ENCODE measurements at regions not wholly inside any gene's neighbourhood (a gene's known extent, or its start where the extent isn't known, plus 50 kb on each side); places are given as distances from the start of the nearest gene placed in this dataset.

GRCh38 chr13:48888613-48889012 lies 87.1 kb upstream of the FNDC3A start:
- no CpG with 5 or more reads among the region's 5 CpGs for WGBS (ENCODE audit: extremely low coverage, insufficient coverage, insufficient read length)
- DNase-seq: no peak
- H3K4me1 ChIP-seq (ENCODE audit: control insufficient read depth in 1 of 2, insufficient read depth in 2 of 2, low read length in 2 of 2): peaks cover 3 to 4% of the 10 kb centered on the region in 2 experiments
- no peak overlapping the region for H3K27ac ChIP-seq (ENCODE audit: low read depth, low read length)
- H2BK120ac ChIP-seq (ENCODE audit: insufficient read depth, low read length, poor library complexity): no peak overlapping the region
- H4K8ac ChIP-seq (ENCODE audit: low read depth, low read length): no peak overlapping the region
- H4K12ac ChIP-seq (ENCODE audit: low read depth, low read length): no peak overlapping the region
- H2BK12ac ChIP-seq (ENCODE audit: low read length): peak overlapping the region; percentile 61
- no peak overlapping the region for H2BK5ac ChIP-seq (ENCODE audit: low read depth, low read length, poor library complexity)
- H4K91ac ChIP-seq (ENCODE audit: low read depth, low read length): no peak overlapping the region
- H3K79me2 ChIP-seq (ENCODE audit: control insufficient read depth, insufficient read depth, low read length, poor library complexity): peaks cover 3% of the 10 kb centered on the region
- no peak overlapping the region for H3K4me2 ChIP-seq (ENCODE audit: low read length)
- no peaks in the 10 kb centered on the region for H3K9me3 ChIP-seq (ENCODE audit: insufficient read depth, low read depth, low read length)
- H3K14ac ChIP-seq (ENCODE audit: low read length): no peak overlapping the region
- H3K18ac ChIP-seq (ENCODE audit: low read length): no peak overlapping the region
- H3K79me1 ChIP-seq (ENCODE audit: low read length): peaks cover 9% of the 10 kb centered on the region
- no peak overlapping the region for H3K9ac ChIP-seq (ENCODE audit: low read length)
- H3K4ac ChIP-seq (ENCODE audit: low read depth, low read length): no peak overlapping the region
- no peak overlapping the region for H3K4me3 ChIP-seq (ENCODE audit: low read depth, low read length)
- H3K36me3 ChIP-seq (ENCODE audit: control insufficient read depth in 1 of 2, insufficient read depth in 2 of 2, low read length in 2 of 2): no peaks in the 10 kb centered on the region
- H3K27me3 ChIP-seq (ENCODE audit: insufficient read depth, low read length): no peaks in the 10 kb centered on the region
- no peak overlapping the region for H2AFZ ChIP-seq (ENCODE audit: insufficient read depth, low read length, poor library complexity)
- H2AK5ac ChIP-seq (ENCODE audit: low read length): peak overlapping the region; percentile 88
- H3K23ac ChIP-seq (ENCODE audit: low read length): no peak overlapping the region

DNA sequence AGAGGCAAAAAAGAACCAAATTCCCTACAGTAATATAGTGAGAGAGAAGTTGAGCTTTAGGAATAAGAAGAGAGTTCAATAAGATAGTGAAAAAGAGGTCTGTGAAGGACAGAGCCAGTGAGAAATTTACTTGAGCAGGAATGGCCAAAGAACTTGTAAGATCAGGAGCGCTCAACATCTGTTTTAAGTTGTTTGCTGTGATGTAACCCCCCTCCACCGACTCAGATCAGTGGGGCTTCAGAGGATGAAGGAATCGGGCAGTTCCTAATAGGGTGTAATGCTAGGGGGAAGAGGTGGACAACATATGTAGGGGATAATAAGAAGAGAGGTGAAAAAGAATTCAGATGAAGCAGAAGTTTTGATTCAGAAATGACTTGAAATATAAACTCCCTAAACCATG lies 85.3 kb upstream of the FNDC3A start:
- peak overlapping the region; percentile 10 for H2BK120ac ChIP-seq (ENCODE audit: insufficient read depth, low read length, poor library complexity)
- peaks cover 13% of the 10 kb centered on the region for H3K79me1 ChIP-seq (ENCODE audit: low read length)
- no peaks in the 10 kb centered on the region for H3K27me3 ChIP-seq (ENCODE audit: insufficient read depth, low read length)
- no peak overlapping the region for H3K9ac ChIP-seq (ENCODE audit: low read length)
- H3K79me2 ChIP-seq (ENCODE audit: control insufficient read depth, insufficient read depth, low read length, poor library complexity): peaks cover 3% of the 10 kb centered on the region
- no peak overlapping the region for H3K18ac ChIP-seq (ENCODE audit: low read length)
- H3K4me1 ChIP-seq (ENCODE audit: control insufficient read depth in 1 of 2, insufficient read depth in 2 of 2, low read length in 2 of 2): peaks cover 3 to 4% of the 10 kb centered on the region in 2 experiments
- DNase-seq: no peak
- H3K4ac ChIP-seq (ENCODE audit: low read depth, low read length): no peak overlapping the region
- no peaks in the 10 kb centered on the region for H3K36me3 ChIP-seq (ENCODE audit: control insufficient read depth in 1 of 2, insufficient read depth in 2 of 2, low read length in 2 of 2)
- H3K14ac ChIP-seq (ENCODE audit: low read length): no peak overlapping the region
- H4K8ac ChIP-seq (ENCODE audit: low read depth, low read length): no peak overlapping the region
- no peak overlapping the region for H2AFZ ChIP-seq (ENCODE audit: insufficient read depth, low read length, poor library complexity)
- no peak overlapping the region for H3K27ac ChIP-seq (ENCODE audit: low read depth, low read length)
- H2AK5ac ChIP-seq (ENCODE audit: low read length): no peak overlapping the region
- H3K9me3 ChIP-seq (ENCODE audit: insufficient read depth, low read depth, low read length): no peaks in the 10 kb centered on the region
- no CpG with 5 or more reads among the region's 3 CpGs for WGBS (ENCODE audit: extremely low coverage, insufficient coverage, insufficient read length)
- no peak overlapping the region for H4K91ac ChIP-seq (ENCODE audit: low read depth, low read length)
- H3K23ac ChIP-seq (ENCODE audit: low read length): no peak overlapping the region
- no peak overlapping the region for H4K12ac ChIP-seq (ENCODE audit: low read depth, low read length)
- no peak overlapping the region for H3K4me2 ChIP-seq (ENCODE audit: low read length)
- H3K4me3 ChIP-seq (ENCODE audit: low read depth, low read length): no peak overlapping the region
- peak overlapping the region; percentile 22 for H2BK5ac ChIP-seq (ENCODE audit: low read depth, low read length, poor library complexity)
- H2BK12ac ChIP-seq (ENCODE audit: low read length): no peak overlapping the region

GRCh38 chr13:48891586-48891985 lies 84.1 kb upstream of the FNDC3A start:
- no peaks in the 10 kb centered on the region for H3K9me3 ChIP-seq (ENCODE audit: insufficient read depth, low read depth, low read length)
- no peak overlapping the region for H3K23ac ChIP-seq (ENCODE audit: low read length)
- H3K79me1 ChIP-seq (ENCODE audit: low read length): peaks cover 13% of the 10 kb centered on the region
- H3K4me1 ChIP-seq (ENCODE audit: control insufficient read depth in 1 of 2, insufficient read depth in 2 of 2, low read length in 2 of 2): peaks cover 3 to 4% of the 10 kb centered on the region in 2 experiments
- H3K18ac ChIP-seq (ENCODE audit: low read length): no peak overlapping the region
- H4K91ac ChIP-seq (ENCODE audit: low read depth, low read length): no peak overlapping the region
- no peak overlapping the region for H3K4me2 ChIP-seq (ENCODE audit: low read length)
- H3K36me3 ChIP-seq (ENCODE audit: control insufficient read depth in 1 of 2, insufficient read depth in 2 of 2, low read length in 2 of 2): no peaks in the 10 kb centered on the region
- WGBS (ENCODE audit: extremely low coverage, insufficient coverage, insufficient read length): no CpG with 5 or more reads among the region's 3 CpGs
- peak overlapping the region; percentile 89 for H3K27ac ChIP-seq (ENCODE audit: low read depth, low read length)
- no peak overlapping the region for H4K8ac ChIP-seq (ENCODE audit: low read depth, low read length)
- no peak overlapping the region for H2BK120ac ChIP-seq (ENCODE audit: insufficient read depth, low read length, poor library complexity)
- H4K12ac ChIP-seq (ENCODE audit: low read depth, low read length): no peak overlapping the region
- H3K9ac ChIP-seq (ENCODE audit: low read length): no peak overlapping the region
- no peak overlapping the region for H3K4ac ChIP-seq (ENCODE audit: low read depth, low read length)
- no peaks in the 10 kb centered on the region for H3K27me3 ChIP-seq (ENCODE audit: insufficient read depth, low read length)
- DNase-seq: peak; percentile 45 to 63
- no peak overlapping the region for H2AK5ac ChIP-seq (ENCODE audit: low read length)
- H2BK5ac ChIP-seq (ENCODE audit: low read depth, low read length, poor library complexity): peak overlapping the region; percentile 14
- H2BK12ac ChIP-seq (ENCODE audit: low read length): no peak overlapping the region
- H3K14ac ChIP-seq (ENCODE audit: low read length): no peak overlapping the region
- no peak overlapping the region for H2AFZ ChIP-seq (ENCODE audit: insufficient read depth, low read length, poor library complexity)
- H3K4me3 ChIP-seq (ENCODE audit: low read depth, low read length): no peak overlapping the region
- peaks cover 3% of the 10 kb centered on the region for H3K79me2 ChIP-seq (ENCODE audit: control insufficient read depth, insufficient read depth, low read length, poor library complexity)

GRCh38 chr13:48892053-48892687 lies 83.5 kb upstream of the FNDC3A start:
- peak; percentile 48 to 89 for DNase-seq

More at GRCh38 chr13:48892053-48892687, 83.5 kb upstream of the FNDC3A start:
- H3K4me3 ChIP-seq (ENCODE audit: low read depth, low read length): no peak overlapping the region
- H3K23ac ChIP-seq (ENCODE audit: low read length): no peak overlapping the region
- peak overlapping the region; percentile 89 for H3K27ac ChIP-seq (ENCODE audit: low read depth, low read length)
- no CpG with 5 or more reads among the region's 2 CpGs for WGBS (ENCODE audit: extremely low coverage, insufficient coverage, insufficient read length)
- H3K4ac ChIP-seq (ENCODE audit: low read depth, low read length): no peak overlapping the region
- H2AK5ac ChIP-seq (ENCODE audit: low read length): no peak overlapping the region
- H3K4me1 ChIP-seq (ENCODE audit: control insufficient read depth in 1 of 2, insufficient read depth in 2 of 2, low read length in 2 of 2): peaks cover 3 to 4% of the 10 kb centered on the region in 2 experiments
- no peak overlapping the region for H2BK12ac ChIP-seq (ENCODE audit: low read length)
- H3K79me1 ChIP-seq (ENCODE audit: low read length): peaks cover 13% of the 10 kb centered on the region
- no peak overlapping the region for H2BK120ac ChIP-seq (ENCODE audit: insufficient read depth, low read length, poor library complexity)
- H3K14ac ChIP-seq (ENCODE audit: low read length): no peak overlapping the region
- H3K9me3 ChIP-seq (ENCODE audit: insufficient read depth, low read depth, low read length): no peaks in the 10 kb centered on the region
- no peak overlapping the region for H2BK5ac ChIP-seq (ENCODE audit: low read depth, low read length, poor library complexity)
- H3K36me3 ChIP-seq (ENCODE audit: control insufficient read depth in 1 of 2, insufficient read depth in 2 of 2, low read length in 2 of 2): no peaks in the 10 kb centered on the region
- H3K4me2 ChIP-seq (ENCODE audit: low read length): no peak overlapping the region
- H3K79me2 ChIP-seq (ENCODE audit: control insufficient read depth, insufficient read depth, low read length, poor library complexity): peaks cover 3% of the 10 kb centered on the region
- H3K9ac ChIP-seq (ENCODE audit: low read length): no peak overlapping the region
- no peak overlapping the region for H2AFZ ChIP-seq (ENCODE audit: insufficient read depth, low read length, poor library complexity)
- no peak overlapping the region for H4K8ac ChIP-seq (ENCODE audit: low read depth, low read length)
- no peaks in the 10 kb centered on the region for H3K27me3 ChIP-seq (ENCODE audit: insufficient read depth, low read length)
- H3K18ac ChIP-seq (ENCODE audit: low read length): no peak overlapping the region
- H4K12ac ChIP-seq (ENCODE audit: low read depth, low read length): no peak overlapping the region
- H4K91ac ChIP-seq (ENCODE audit: low read depth, low read length): no peak overlapping the region
